ENCODE measurements at regions not wholly inside any gene's neighbourhood (a gene's known extent, or its start where the extent isn't known, plus 50 kb on each side); places are given as distances from the start of the nearest gene placed in this dataset.

- no peak for TF ChIP-seq CTCF (IDR thresholded peaks at IDR 0.05)
- no peak for TF ChIP-seq POLR2A (IDR thresholded peaks at IDR 0.05)
Observed at GRCh38 chr6:134684423-134684795, 265.5 kb downstream of the ALDH8A1 start.
